Retinal pigment epithelial cell (primary cell): ENCODE measurements at regions not wholly inside any gene's neighbourhood (a gene's known extent, or its start where the extent isn't known, plus 50 kb on each side); places are given as distances from the start of the nearest gene placed in this dataset.
"Not testable (repeated sequence)": the region's sequence is repeated elsewhere in the genome, so short reads cannot be mapped to it uniquely, and the experiment has no call there.

Experiments
- DNase-seq: peaks from one replicate; pipeline ENCODE4 v3.0.0-alpha.2; 2010; ENCODE audit warnings: low read depth
- H3K4me3 ChIP-seq: 2 replicates; pipeline ENCODE4 v1.5.1; 2011; ENCODE audit warnings: mild to moderate bottlenecking, low read length, control low read depth, moderate library complexity
- CTCF ChIP-seq: conservative IDR thresholded peaks from 2 replicates; pipeline ENCODE4 v1.5.1; 2011; ENCODE audit warnings: low read depth, low read length, control low read depth, inconsistent platforms

GRCh38 chr17:70934231-70934630, 764.9 kb downstream of the KCNJ2 start:
- no peak overlapping the region for H3K4me3 ChIP-seq
- no peak for TF ChIP-seq CTCF
- no peak for DNase-seq

GRCh38 chr17:70934835-70935234, 765.5 kb downstream of the KCNJ2 start:
- DNase-seq = no peak
- H3K4me3 ChIP-seq = no peak overlapping the region
- no peak for TF ChIP-seq CTCF

- no peak overlapping the region for H3K4me3 ChIP-seq
- TF ChIP-seq CTCF = no peak
- no peak for DNase-seq
Observed at GRCh38 chr17:70936724-70937123, 767.4 kb downstream of the KCNJ2 start.

GRCh38 chr17:70938336-70938735, 769.0 kb downstream of the KCNJ2 start:
- no peak overlapping the region for H3K4me3 ChIP-seq
- no peak for TF ChIP-seq CTCF
- no peak for DNase-seq

- DNase-seq = no peak
- no peak overlapping the region for H3K4me3 ChIP-seq
- no peak for TF ChIP-seq CTCF
Observed at GRCh38 chr17:70945386-70945785, 776.1 kb downstream of the KCNJ2 start.

DNA sequence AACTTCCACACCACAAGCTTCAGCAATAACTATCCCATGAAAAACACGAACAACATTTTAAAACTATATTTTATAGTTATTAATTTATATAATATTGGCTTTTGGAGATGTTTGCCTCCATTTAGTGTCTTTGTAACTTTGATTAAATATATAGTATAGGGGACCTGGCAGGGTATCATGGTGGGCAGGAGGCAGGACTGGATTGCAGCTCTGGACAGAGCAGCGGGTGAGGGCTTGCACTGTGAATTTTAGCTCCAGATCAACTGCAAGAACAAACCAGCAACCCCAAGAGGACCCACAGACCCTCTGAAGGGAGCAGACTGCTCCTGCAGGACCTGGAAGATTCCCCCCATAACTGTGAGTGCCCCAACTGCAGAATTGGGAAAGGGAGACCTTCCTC, 777.9 kb downstream of the KCNJ2 start:
- no peak for DNase-seq
- H3K4me3 ChIP-seq = no peak overlapping the region
- no peak for TF ChIP-seq CTCF

DNA sequence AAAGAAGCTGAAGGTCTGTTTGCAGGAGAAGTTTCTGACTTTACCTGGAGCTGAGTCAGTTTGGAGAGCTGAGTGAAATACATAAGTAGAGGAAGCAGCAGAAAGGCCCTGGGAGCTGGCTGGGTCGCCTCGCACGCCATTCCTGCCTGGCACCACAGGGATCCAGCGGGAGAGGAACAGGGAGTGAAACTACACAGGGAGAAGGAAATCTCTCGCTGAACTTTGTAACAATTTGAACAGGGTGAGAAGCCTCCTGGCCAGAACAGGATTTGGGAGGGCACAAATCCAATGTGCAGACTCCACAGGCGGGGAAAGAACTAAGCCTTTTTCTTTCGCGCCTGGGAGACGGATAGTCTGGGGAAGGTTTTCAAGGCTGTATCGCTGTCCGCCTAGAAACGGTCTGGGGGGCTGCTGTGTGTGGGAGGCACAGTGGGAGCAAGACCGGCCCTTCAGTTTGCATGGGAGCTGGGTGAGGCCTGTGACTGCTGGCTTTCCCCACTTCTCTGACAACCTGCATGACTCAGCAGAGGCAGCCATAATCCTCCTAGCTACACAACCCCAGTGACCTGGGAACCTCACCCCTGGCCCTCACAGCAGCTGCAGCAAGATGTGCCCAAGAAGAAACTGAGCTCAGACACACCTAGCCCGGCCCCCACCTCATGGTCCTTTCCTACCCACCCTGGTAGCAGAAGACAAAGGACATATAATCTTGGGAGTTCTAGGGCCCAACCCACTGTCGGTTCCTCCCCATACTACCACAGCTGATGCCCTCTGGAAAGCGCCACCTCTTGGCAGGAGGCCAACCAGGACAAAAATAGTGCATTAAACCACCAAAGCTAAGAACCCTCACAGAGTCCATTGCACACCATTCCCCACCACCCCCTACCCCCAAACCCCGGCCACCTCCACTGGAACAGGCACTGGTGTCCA, 778.6 kb downstream of the KCNJ2 start:
- no peak for DNase-seq
- H3K4me3 ChIP-seq = no peak overlapping the region
- no peak for TF ChIP-seq CTCF

GRCh38 chr17:70953140-70953539, 783.8 kb downstream of the KCNJ2 start:
- DNase-seq, H3K4me3 ChIP-seq: not testable (repeated sequence)
